Activated naive CD8-positive, alpha-beta T cell treated with anti-CD3 and anti-CD28 coated beads, Interleukin-2, amount 50 U/mL, for 24 hours (primary cell): ENCODE measurements at regions not wholly inside any gene's neighbourhood (a gene's known extent, or its start where the extent isn't known, plus 50 kb on each side); places are given as distances from the start of the nearest gene placed in this dataset.
"Not testable (repeated sequence)": the region's sequence is repeated elsewhere in the genome, so short reads cannot be mapped to it uniquely, and the experiment has no call there.

ENCODE experiments used
- ATAC-seq: fragments of 150-1000 bp; cut with Tn5 transposase; one replicate; pipeline ENCODE4 v1.10.0; 2021
- DNase-seq: peaks from one replicate; pipeline ENCODE4 v3.0.0; 2021
- H3K27ac Mint-ChIP-seq: one replicate; pipeline ENCODE4 v1.8.0; 2021; ENCODE audit warnings: mild to moderate bottlenecking, mixed read lengths
- H3K27me3 Mint-ChIP-seq: one replicate; pipeline ENCODE4 v1.8.0; 2021; ENCODE audit warnings: mixed read lengths
- H3K36me3 Mint-ChIP-seq: one replicate; pipeline ENCODE4 v1.8.0; 2021; ENCODE audit warnings: low read depth, mixed read lengths
- H3K4me1 Mint-ChIP-seq: one replicate; pipeline ENCODE4 v1.8.0; 2021; ENCODE audit warnings: mixed read lengths
- H3K4me3 Mint-ChIP-seq: one replicate; pipeline ENCODE4 v1.8.0; 2021; ENCODE audit warnings: mild to moderate bottlenecking, moderate library complexity, mixed read lengths
- H3K9me3 Mint-ChIP-seq: one replicate; pipeline ENCODE4 v1.8.0; 2021; ENCODE audit warnings: mixed read lengths

GRCh38 chr5:166695326-166695725, 1596.1 kb upstream of the WWC1 start:
- ATAC-seq: no peak
- H3K36me3 Mint-ChIP-seq: no peaks in the 10 kb centered on the region
- no peak for DNase-seq

GRCh38 chr5:166708291-166708690, 1583.2 kb upstream of the WWC1 start:
- Mint-ChIP-seq H3K27me3 (no peaks in the 10 kb centered on the region), H3K9me3 (peaks cover 18% of the 10 kb centered on the region), H3K36me3 (no peaks in the 10 kb centered on the region), H3K4me1 (no peaks in the 10 kb centered on the region), H3K27ac (no peak overlapping the region), H3K4me3 (no peak overlapping the region)
- DNase-seq (no peak), ATAC-seq (no peak)

More at GRCh38 chr5:166695326-166695725, 1596.1 kb upstream of the WWC1 start:
- Mint-ChIP-seq H3K4me3 (no peak overlapping the region), H3K4me1 (no peaks in the 10 kb centered on the region), H3K27ac (no peak overlapping the region), H3K9me3 (peaks cover 10% of the 10 kb centered on the region), H3K27me3 (no peaks in the 10 kb centered on the region)

GRCh38 chr5:166709691-166710090, 1581.8 kb upstream of the WWC1 start:
- Mint-ChIP-seq H3K9me3 (peaks cover 23% of the 10 kb centered on the region), H3K27ac (no peak overlapping the region)

GRCh38 chr5:166710271-166710670, 1581.2 kb upstream of the WWC1 start:
- H3K9me3 Mint-ChIP-seq: peaks cover 23% of the 10 kb centered on the region
- H3K27ac Mint-ChIP-seq: no peak overlapping the region
- ATAC-seq (no peak), DNase-seq (no peak)
- no peak overlapping the region for H3K4me3 Mint-ChIP-seq
- H3K4me1 Mint-ChIP-seq: no peaks in the 10 kb centered on the region
- H3K36me3 Mint-ChIP-seq: no peaks in the 10 kb centered on the region
- H3K27me3 Mint-ChIP-seq: no peaks in the 10 kb centered on the region

More at GRCh38 chr5:166709691-166710090, 1581.8 kb upstream of the WWC1 start:
- ATAC-seq: no peak
- no peak overlapping the region for H3K4me3 Mint-ChIP-seq
- H3K36me3 Mint-ChIP-seq: no peaks in the 10 kb centered on the region
- no peaks in the 10 kb centered on the region for H3K4me1 Mint-ChIP-seq
- no peaks in the 10 kb centered on the region for H3K27me3 Mint-ChIP-seq
- DNase-seq: no peak

GRCh38 chr5:166712447-166713185, 1578.8 kb upstream of the WWC1 start:
- no peak for ATAC-seq
- no peak for DNase-seq
- H3K36me3 Mint-ChIP-seq: no peaks in the 10 kb centered on the region
- no peak overlapping the region for H3K27ac Mint-ChIP-seq
- no peaks in the 10 kb centered on the region for H3K4me1 Mint-ChIP-seq
- no peaks in the 10 kb centered on the region for H3K27me3 Mint-ChIP-seq
- no peak overlapping the region for H3K4me3 Mint-ChIP-seq
- peaks cover 17% of the 10 kb centered on the region for H3K9me3 Mint-ChIP-seq

GRCh38 chr5:166713295-166713694, 1578.2 kb upstream of the WWC1 start:
- Mint-ChIP-seq H3K4me3 (no peak overlapping the region), H3K4me1 (no peaks in the 10 kb centered on the region), H3K27me3 (no peaks in the 10 kb centered on the region), H3K36me3 (no peaks in the 10 kb centered on the region), H3K27ac (no peak overlapping the region), H3K9me3 (peaks cover 17% of the 10 kb centered on the region)
- ATAC-seq (no peak), DNase-seq (no peak)

GRCh38 chr5:166716856-166717492, 1574.5 kb upstream of the WWC1 start:
- no peak overlapping the region for H3K4me3 Mint-ChIP-seq
- no peak for DNase-seq
- H3K36me3 Mint-ChIP-seq: no peaks in the 10 kb centered on the region
- no peaks in the 10 kb centered on the region for H3K27me3 Mint-ChIP-seq
- no peak for ATAC-seq
- no peak overlapping the region for H3K27ac Mint-ChIP-seq
- H3K9me3 Mint-ChIP-seq: peaks cover 20% of the 10 kb centered on the region
- no peaks in the 10 kb centered on the region for H3K4me1 Mint-ChIP-seq

- H3K27ac Mint-ChIP-seq: no peak overlapping the region
- no peaks in the 10 kb centered on the region for H3K27me3 Mint-ChIP-seq
- no peaks in the 10 kb centered on the region for H3K36me3 Mint-ChIP-seq
These were observed 1571.5 kb upstream of the WWC1 start for GRCh38 chr5:166719991-166720390.

GRCh38 chr5:166722939-166723338, 1568.5 kb upstream of the WWC1 start:
- ATAC-seq (peak; percentile 36), DNase-seq (no peak)

More at GRCh38 chr5:166719991-166720390, 1571.5 kb upstream of the WWC1 start:
- H3K9me3 Mint-ChIP-seq: peaks cover 14% of the 10 kb centered on the region
- H3K4me3 Mint-ChIP-seq: no peak overlapping the region
- peaks cover 4% of the 10 kb centered on the region for H3K4me1 Mint-ChIP-seq
- DNase-seq (no peak), ATAC-seq (no peak)

GRCh38 chr5:166724284-166724683, 1567.2 kb upstream of the WWC1 start:
- DNase-seq (no peak), ATAC-seq (no peak)
- H3K4me3 Mint-ChIP-seq: no peak overlapping the region
- H3K9me3 Mint-ChIP-seq: peaks cover 10% of the 10 kb centered on the region
- H3K27ac Mint-ChIP-seq: no peak overlapping the region
- peaks cover 4% of the 10 kb centered on the region for H3K4me1 Mint-ChIP-seq
- H3K36me3 Mint-ChIP-seq: no peaks in the 10 kb centered on the region
- H3K27me3 Mint-ChIP-seq: no peaks in the 10 kb centered on the region

More at GRCh38 chr5:166722939-166723338, 1568.5 kb upstream of the WWC1 start:
- Mint-ChIP-seq H3K27me3 (no peaks in the 10 kb centered on the region), H3K4me1 (peaks cover 4% of the 10 kb centered on the region), H3K36me3 (no peaks in the 10 kb centered on the region), H3K4me3 (no peak overlapping the region), H3K9me3 (peaks cover 14% of the 10 kb centered on the region), H3K27ac (peak overlapping the region; percentile 52)

- H3K4me1 Mint-ChIP-seq: peaks cover 4% of the 10 kb centered on the region
- H3K27ac Mint-ChIP-seq: no peak overlapping the region
- H3K27me3 Mint-ChIP-seq: no peaks in the 10 kb centered on the region
- H3K36me3 Mint-ChIP-seq: no peaks in the 10 kb centered on the region
- H3K9me3 Mint-ChIP-seq: peaks cover 10% of the 10 kb centered on the region
- no peak for DNase-seq
- ATAC-seq: no peak
- H3K4me3 Mint-ChIP-seq: no peak overlapping the region
These were observed 1565.9 kb upstream of the WWC1 start for GRCh38 chr5:166725593-166725992.

GRCh38 chr5:166726406-166726805, 1565.0 kb upstream of the WWC1 start:
- ATAC-seq (no peak), DNase-seq (no peak)
- H3K36me3 Mint-ChIP-seq: no peaks in the 10 kb centered on the region
- peaks cover 10% of the 10 kb centered on the region for H3K9me3 Mint-ChIP-seq
- no peaks in the 10 kb centered on the region for H3K27me3 Mint-ChIP-seq
- H3K4me1 Mint-ChIP-seq: peaks cover 4% of the 10 kb centered on the region
- no peak overlapping the region for H3K4me3 Mint-ChIP-seq
- no peak overlapping the region for H3K27ac Mint-ChIP-seq

- not testable (repeated sequence) for H3K4me3 Mint-ChIP-seq, H3K27ac Mint-ChIP-seq, H3K36me3 Mint-ChIP-seq, DNase-seq, ATAC-seq, H3K4me1 Mint-ChIP-seq, H3K27me3 Mint-ChIP-seq
- H3K9me3 Mint-ChIP-seq: peaks cover 22% of the 10 kb centered on the region
These were observed 1548.5 kb upstream of the WWC1 start for GRCh38 chr5:166742951-166743350.

GRCh38 chr5:166746506-166746905, 1544.9 kb upstream of the WWC1 start:
- DNase-seq: no peak

GRCh38 chr5:166750376-166750775, 1541.1 kb upstream of the WWC1 start:
- peaks cover 4% of the 10 kb centered on the region for H3K9me3 Mint-ChIP-seq
- H3K36me3 Mint-ChIP-seq: no peaks in the 10 kb centered on the region
- no peak for DNase-seq
- ATAC-seq: no peak
- no peak overlapping the region for H3K4me3 Mint-ChIP-seq
- no peak overlapping the region for H3K27ac Mint-ChIP-seq
- no peaks in the 10 kb centered on the region for H3K4me1 Mint-ChIP-seq
- no peaks in the 10 kb centered on the region for H3K27me3 Mint-ChIP-seq

More at GRCh38 chr5:166746506-166746905, 1544.9 kb upstream of the WWC1 start:
- Mint-ChIP-seq H3K36me3 (no peaks in the 10 kb centered on the region), H3K27me3 (no peaks in the 10 kb centered on the region), H3K4me1 (no peaks in the 10 kb centered on the region), H3K4me3 (no peak overlapping the region), H3K27ac (no peak overlapping the region), H3K9me3 (peaks cover 21% of the 10 kb centered on the region)
- ATAC-seq: no peak
